ENCODE measurements at regions not wholly inside any gene's neighbourhood (a gene's known extent, or its start where the extent isn't known, plus 50 kb on each side); places are given as distances from the start of the nearest gene placed in this dataset.

DNA sequence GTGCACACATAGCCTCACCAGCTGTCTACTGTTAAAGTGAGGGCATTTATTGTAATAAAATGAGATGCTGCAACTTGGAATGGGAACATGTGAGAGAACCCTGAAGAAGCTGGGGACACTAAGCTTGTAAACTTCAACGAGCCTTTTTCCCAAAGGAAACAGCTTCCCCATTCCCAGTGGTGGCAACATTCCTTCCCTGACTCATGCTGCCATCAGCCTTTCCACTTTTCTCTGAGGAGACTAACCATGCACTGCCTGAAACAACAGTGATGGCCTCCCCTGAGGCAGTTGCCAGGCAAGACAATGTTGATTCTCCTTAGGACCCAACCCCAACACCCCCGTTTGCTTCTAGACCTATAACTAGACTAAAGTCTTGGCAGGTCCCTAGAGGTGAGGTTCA is 928.3 kb downstream of the GLUD2 start:
- TF ChIP-seq, protein P1, sequence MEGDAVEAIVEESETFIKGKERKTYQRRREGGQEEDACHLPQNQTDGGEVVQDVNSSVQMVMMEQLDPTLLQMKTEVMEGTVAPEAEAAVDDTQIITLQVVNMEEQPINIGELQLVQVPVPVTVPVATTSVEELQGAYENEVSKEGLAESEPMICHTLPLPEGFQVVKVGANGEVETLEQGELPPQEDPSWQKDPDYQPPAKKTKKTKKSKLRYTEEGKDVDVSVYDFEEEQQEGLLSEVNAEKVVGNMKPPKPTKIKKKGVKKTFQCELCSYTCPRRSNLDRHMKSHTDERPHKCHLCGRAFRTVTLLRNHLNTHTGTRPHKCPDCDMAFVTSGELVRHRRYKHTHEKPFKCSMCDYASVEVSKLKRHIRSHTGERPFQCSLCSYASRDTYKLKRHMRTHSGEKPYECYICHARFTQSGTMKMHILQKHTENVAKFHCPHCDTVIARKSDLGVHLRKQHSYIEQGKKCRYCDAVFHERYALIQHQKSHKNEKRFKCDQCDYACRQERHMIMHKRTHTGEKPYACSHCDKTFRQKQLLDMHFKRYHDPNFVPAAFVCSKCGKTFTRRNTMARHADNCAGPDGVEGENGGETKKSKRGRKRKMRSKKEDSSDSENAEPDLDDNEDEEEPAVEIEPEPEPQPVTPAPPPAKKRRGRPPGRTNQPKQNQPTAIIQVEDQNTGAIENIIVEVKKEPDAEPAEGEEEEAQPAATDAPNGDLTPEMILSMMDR (IDR thresholded peaks at IDR 0.05), result no peak
- DNase-seq (ENCODE audit: low spot score) (no peak), ATAC-seq (ENCODE audit: insufficient number of reproducible peaks, low FRiP score, low read depth) (no peak)
- Histone ChIP-seq H3K36me3 (no peaks in the 10 kb centered on the region), H3K4me3 (no peak overlapping the region), H3K27ac (no peak overlapping the region), H3K4me1 (ENCODE audit: control insufficient read depth in 1 of 2, low read depth in 2 of 2) (no peaks in the 10 kb centered on the region), H3K9me3 (no peaks in the 10 kb centered on the region), H3K27me3 (replicated peaks; ENCODE audit: insufficient read depth) (no peaks in the 10 kb centered on the region)

DNA sequence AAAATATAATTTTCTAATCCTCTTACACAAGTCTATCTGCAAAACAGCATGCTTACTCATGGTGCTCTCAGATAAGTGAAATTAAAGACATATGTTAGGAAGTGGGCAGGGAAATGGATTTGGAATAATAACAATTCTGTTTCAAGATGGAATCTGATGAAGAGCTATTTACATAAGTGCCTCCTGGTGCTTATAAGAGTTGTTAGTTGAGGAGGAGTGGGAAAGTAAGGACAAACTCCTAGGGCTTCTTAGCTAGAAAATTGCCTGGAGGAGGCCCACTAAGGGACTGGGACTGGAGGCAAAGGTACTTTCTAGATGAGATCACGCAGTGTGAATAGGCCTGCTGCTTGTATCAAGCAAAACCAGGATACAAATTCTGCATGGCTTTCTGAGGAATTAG is 939.8 kb downstream of the GLUD2 start:
- H3K4me1 ChIP-seq (ENCODE audit: control insufficient read depth in 1 of 2, low read depth in 2 of 2), result no peaks in the 10 kb centered on the region
- ATAC-seq (ENCODE audit: insufficient number of reproducible peaks, low FRiP score, low read depth) (no peak), DNase-seq (ENCODE audit: low spot score) (no peak)
- no peaks in the 10 kb centered on the region for H3K9me3 ChIP-seq
- no peaks in the 10 kb centered on the region for H3K36me3 ChIP-seq
- TF ChIP-seq, protein P1 (IDR thresholded peaks at IDR 0.05), result no peak
- H3K27ac ChIP-seq, result no peak overlapping the region
- no peak overlapping the region for H3K4me3 ChIP-seq
- no peaks in the 10 kb centered on the region for H3K27me3 ChIP-seq (replicated peaks; ENCODE audit: insufficient read depth)

DNA sequence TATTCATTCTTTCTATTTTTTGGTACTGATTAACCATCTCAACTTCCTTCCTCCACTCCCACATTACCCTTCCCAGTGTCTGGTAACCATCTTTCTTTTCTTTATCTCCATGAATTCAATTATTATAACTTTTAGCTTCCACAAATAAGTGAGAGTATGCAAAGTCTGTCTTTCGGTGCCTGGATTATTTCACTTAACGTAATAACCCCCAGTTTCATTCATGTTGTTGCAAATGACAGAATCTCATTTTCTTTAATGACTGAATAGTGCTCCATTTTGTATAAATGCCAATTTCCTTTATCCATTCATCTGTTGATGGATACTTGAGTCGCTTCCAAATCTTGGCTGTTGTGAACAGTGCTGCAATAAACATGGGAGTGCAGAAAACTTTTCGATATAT is 940.4 kb downstream of the GLUD2 start:
- TF ChIP-seq, protein P1 (IDR thresholded peaks at IDR 0.05), result no peak
- H3K27me3 ChIP-seq (replicated peaks; ENCODE audit: insufficient read depth), result no peaks in the 10 kb centered on the region
- no peak for DNase-seq (ENCODE audit: low spot score)
- H3K4me3 ChIP-seq, result no peak overlapping the region
- H3K36me3 ChIP-seq, result no peaks in the 10 kb centered on the region
- H3K27ac ChIP-seq, result no peak overlapping the region
- no peaks in the 10 kb centered on the region for H3K9me3 ChIP-seq
- no peak for ATAC-seq (ENCODE audit: insufficient number of reproducible peaks, low FRiP score, low read depth)
- H3K4me1 ChIP-seq (ENCODE audit: control insufficient read depth in 1 of 2, low read depth in 2 of 2), result no peaks in the 10 kb centered on the region

DNA sequence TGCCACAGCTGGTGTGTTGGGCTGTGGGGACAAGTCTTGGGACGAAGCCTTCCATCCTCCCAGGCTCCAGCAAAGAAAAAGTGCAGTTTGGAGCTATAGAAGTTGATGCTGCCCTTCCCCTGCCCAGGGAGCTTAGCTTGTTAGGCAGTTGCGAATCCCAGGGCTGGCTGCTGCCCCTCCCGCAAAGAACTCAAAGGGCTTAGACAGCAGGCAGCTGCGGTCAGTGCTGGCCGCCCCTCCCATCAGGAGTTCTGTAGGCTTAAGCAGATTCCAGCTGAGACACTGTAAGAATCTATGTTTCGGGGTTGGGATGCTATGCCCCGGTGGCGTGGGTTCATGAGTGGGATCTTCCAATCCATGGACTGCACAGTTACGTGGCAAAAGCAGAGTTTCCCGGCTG is 956.7 kb downstream of the GLUD2 start:
- no peaks in the 10 kb centered on the region for H3K9me3 ChIP-seq
- TF ChIP-seq, protein P1 (IDR thresholded peaks at IDR 0.05), result no peak
- H3K4me1 ChIP-seq (ENCODE audit: control insufficient read depth in 1 of 2, low read depth in 2 of 2), result no peaks in the 10 kb centered on the region
- H3K27ac ChIP-seq, result no peak overlapping the region
- no peak for DNase-seq (ENCODE audit: low spot score)
- no peaks in the 10 kb centered on the region for H3K27me3 ChIP-seq (replicated peaks; ENCODE audit: insufficient read depth)
- H3K36me3 ChIP-seq, result no peaks in the 10 kb centered on the region
- no peak overlapping the region for H3K4me3 ChIP-seq
- no peak for ATAC-seq (ENCODE audit: insufficient number of reproducible peaks, low FRiP score, low read depth)

DNA sequence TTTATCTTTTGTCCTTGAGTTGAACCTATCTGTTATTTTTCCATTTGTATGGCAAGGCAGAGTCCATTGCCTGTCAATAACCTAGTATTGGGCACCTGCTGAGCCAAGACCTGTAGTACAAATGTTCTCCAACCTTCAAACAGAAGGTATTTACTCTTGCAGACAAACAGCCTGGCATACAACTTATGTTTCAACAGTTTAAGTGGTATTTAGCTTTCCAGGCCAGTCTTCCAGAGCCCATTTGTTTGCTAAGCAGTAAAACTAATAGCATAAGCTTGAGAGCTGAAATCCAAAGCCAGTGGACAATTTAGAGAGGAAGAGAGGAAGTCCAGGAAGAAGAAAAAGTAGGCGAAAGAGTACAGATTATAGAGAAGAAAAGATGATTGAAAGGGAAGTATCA is 979.3 kb downstream of the GLUD2 start:
- no peaks in the 10 kb centered on the region for H3K36me3 ChIP-seq
- no peaks in the 10 kb centered on the region for H3K27me3 ChIP-seq (replicated peaks; ENCODE audit: insufficient read depth)
- H3K4me3 ChIP-seq, result no peak overlapping the region
- no peaks in the 10 kb centered on the region for H3K9me3 ChIP-seq
- H3K27ac ChIP-seq, result no peak overlapping the region
- TF ChIP-seq, protein P1 (IDR thresholded peaks at IDR 0.05), result no peak
- ATAC-seq (ENCODE audit: insufficient number of reproducible peaks, low FRiP score, low read depth) (no peak), DNase-seq (ENCODE audit: low spot score) (no peak)
- no peaks in the 10 kb centered on the region for H3K4me1 ChIP-seq (ENCODE audit: control insufficient read depth in 1 of 2, low read depth in 2 of 2)
